ENCODE measurements at regions not wholly inside any gene's neighbourhood (a gene's known extent, or its start where the extent isn't known, plus 50 kb on each side); places are given as distances from the start of the nearest gene placed in this dataset.

DNA sequence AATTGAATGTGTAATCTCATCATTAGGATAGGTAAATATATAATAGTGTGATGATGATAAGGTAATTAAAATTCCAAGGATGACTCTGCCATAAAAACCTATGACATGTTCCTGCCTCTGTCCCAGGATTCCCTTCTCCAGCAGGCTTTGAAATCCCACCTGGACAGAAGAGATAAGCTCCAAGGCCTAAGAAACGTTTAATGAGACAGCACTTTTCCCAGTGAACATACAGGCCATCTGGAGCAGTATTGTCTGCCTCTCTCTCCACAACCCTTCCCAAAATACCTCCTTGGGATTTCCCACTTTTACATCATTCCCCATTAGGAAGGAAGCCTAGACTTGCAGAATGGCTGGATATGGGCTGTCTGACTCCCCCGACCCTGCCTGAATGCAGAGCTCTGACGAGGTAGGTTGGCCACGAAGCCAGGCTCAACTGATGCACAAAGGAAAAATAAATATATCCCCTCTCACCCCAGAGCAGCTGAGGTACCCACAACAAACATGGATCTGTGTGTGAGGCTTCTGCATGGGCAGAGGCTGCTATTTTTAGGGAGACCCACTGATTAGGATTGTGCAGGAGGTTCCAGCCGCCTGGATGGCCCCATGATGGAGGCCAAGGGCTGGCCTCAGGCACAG is 71.0 kb downstream of the TMPRSS5 start:
- DNase-seq (ENCODE audit: low read depth in 1 of 2, low spot score in 1 of 2) = no peak
- in situ Hi-C loops (cut with HindIII; ENCODE audit: low pct_unique_long_range_greater_than_20kb, low sequenced_read_pairs) = no loop called here
- no peak for TF ChIP-seq JUND (IDR thresholded peaks at IDR 0.05; ENCODE audit: low read depth)

GRCh38 chr11:113632981-113633380 is 73.1 kb downstream of the TMPRSS5 start:
- in situ Hi-C loops (cut with HindIII; ENCODE audit: low pct_unique_long_range_greater_than_20kb, low sequenced_read_pairs) = no loop called here
- TF ChIP-seq JUND (IDR thresholded peaks at IDR 0.05; ENCODE audit: low read depth) = no peak
- no peak for DNase-seq (ENCODE audit: low read depth in 1 of 2, low spot score in 1 of 2)

- in situ Hi-C loops (cut with HindIII; ENCODE audit: low pct_unique_long_range_greater_than_20kb, low sequenced_read_pairs) = no loop called here
- TF ChIP-seq JUND (IDR thresholded peaks at IDR 0.05; ENCODE audit: low read depth) = no peak
- no peak for DNase-seq (ENCODE audit: low read depth in 1 of 2, low spot score in 1 of 2)
Measured at GRCh38 chr11:113629562-113629961, 76.5 kb downstream of the TMPRSS5 start.

- in situ Hi-C loops (cut with HindIII; ENCODE audit: low pct_unique_long_range_greater_than_20kb, low sequenced_read_pairs) = no loop called here
- no peak for DNase-seq (ENCODE audit: low read depth in 1 of 2, low spot score in 1 of 2)
- no peak for TF ChIP-seq JUND (IDR thresholded peaks at IDR 0.05; ENCODE audit: low read depth)
Measured at GRCh38 chr11:113628912-113629311, 77.2 kb downstream of the TMPRSS5 start.

DNA sequence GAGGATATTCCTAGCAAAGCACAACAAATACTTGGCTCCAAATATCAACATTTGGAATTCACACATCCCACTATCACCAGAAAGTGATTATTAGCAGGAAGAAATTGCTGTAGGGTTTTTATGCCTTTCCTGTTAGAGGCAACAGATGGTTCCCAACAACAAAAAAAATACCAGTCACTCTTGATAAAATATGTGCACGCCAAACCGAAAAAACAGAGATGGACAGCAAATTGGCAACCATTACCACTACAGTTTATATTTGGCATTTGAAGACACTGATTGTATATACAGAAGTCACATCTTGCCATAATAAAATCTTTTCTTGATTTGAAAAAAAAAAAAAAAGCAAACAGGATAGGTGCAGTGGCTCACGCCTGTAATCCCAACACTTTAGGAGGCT is 78.2 kb downstream of the TMPRSS5 start:
- no peak for TF ChIP-seq JUND (IDR thresholded peaks at IDR 0.05; ENCODE audit: low read depth)
- in situ Hi-C loops (cut with HindIII; ENCODE audit: low pct_unique_long_range_greater_than_20kb, low sequenced_read_pairs) = no loop called here
- DNase-seq (ENCODE audit: low read depth in 1 of 2, low spot score in 1 of 2) = no peak

- DNase-seq (ENCODE audit: low read depth in 1 of 2, low spot score in 1 of 2) = no peak
- TF ChIP-seq JUND (IDR thresholded peaks at IDR 0.05; ENCODE audit: low read depth) = no peak
- in situ Hi-C loops (cut with HindIII; ENCODE audit: low pct_unique_long_range_greater_than_20kb, low sequenced_read_pairs) = no loop called here
Measured at GRCh38 chr11:113627297-113627696, 78.8 kb downstream of the TMPRSS5 start.

DNA sequence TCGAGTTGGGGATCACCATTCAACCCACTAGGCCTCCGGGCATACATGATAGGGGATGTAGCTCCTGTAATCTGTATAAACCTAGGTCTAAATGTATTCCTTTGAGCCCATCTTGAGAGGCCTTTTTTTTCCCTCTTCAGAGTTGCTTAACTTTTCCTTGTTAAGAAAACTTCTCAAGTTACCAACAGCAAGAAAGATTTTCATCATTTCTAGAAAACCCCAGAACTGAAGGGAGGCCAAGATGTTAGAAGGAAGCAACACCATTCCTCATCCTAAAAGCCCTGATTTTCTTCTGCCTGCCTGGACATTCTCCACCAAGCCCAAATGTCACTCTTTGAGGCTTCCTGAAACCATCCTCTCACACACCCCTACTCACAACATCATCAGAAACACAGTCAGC is 79.4 kb downstream of the TMPRSS5 start:
- in situ Hi-C loops (cut with HindIII; ENCODE audit: low pct_unique_long_range_greater_than_20kb, low sequenced_read_pairs) = no loop called here
- no peak for TF ChIP-seq JUND (IDR thresholded peaks at IDR 0.05; ENCODE audit: low read depth)
- no peak for DNase-seq (ENCODE audit: low read depth in 1 of 2, low spot score in 1 of 2)

- no peak for TF ChIP-seq JUND (IDR thresholded peaks at IDR 0.05; ENCODE audit: low read depth)
- DNase-seq (ENCODE audit: low read depth in 1 of 2, low spot score in 1 of 2) = no peak
- in situ Hi-C loops (cut with HindIII; ENCODE audit: low pct_unique_long_range_greater_than_20kb, low sequenced_read_pairs) = no loop called here
Measured at GRCh38 chr11:113623114-113623513, 83.0 kb downstream of the TMPRSS5 start.

DNA sequence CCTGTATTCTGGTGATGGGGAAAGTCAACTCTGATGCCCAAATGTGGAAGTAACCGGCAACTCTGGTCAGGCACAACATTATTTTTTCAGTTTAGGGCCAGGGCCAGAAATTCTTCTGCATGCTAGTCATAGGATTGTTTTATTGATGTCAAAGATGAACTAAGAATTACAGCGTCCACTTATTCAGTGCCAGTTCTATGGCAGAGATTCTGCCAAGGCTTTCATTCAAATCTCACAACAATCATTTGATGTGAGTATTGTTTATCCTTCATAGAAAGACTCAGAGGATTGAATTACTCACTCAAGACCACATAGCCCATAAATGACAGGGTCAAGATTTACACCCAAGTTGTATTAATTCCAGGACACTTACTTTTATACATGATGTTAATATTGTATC is 87.7 kb downstream of the TMPRSS5 start:
- in situ Hi-C loops (cut with HindIII; ENCODE audit: low pct_unique_long_range_greater_than_20kb, low sequenced_read_pairs) = no loop called here
- no peak for TF ChIP-seq JUND (IDR thresholded peaks at IDR 0.05; ENCODE audit: low read depth)
- no peak for DNase-seq (ENCODE audit: low read depth in 1 of 2, low spot score in 1 of 2)

- TF ChIP-seq JUND (IDR thresholded peaks at IDR 0.05; ENCODE audit: low read depth) = no peak
- in situ Hi-C loops (cut with HindIII; ENCODE audit: low pct_unique_long_range_greater_than_20kb, low sequenced_read_pairs) = no loop called here
- DNase-seq (ENCODE audit: low read depth in 1 of 2, low spot score in 1 of 2) = no peak
Measured at GRCh38 chr11:113615773-113616172, 90.3 kb downstream of the TMPRSS5 start.

DNA sequence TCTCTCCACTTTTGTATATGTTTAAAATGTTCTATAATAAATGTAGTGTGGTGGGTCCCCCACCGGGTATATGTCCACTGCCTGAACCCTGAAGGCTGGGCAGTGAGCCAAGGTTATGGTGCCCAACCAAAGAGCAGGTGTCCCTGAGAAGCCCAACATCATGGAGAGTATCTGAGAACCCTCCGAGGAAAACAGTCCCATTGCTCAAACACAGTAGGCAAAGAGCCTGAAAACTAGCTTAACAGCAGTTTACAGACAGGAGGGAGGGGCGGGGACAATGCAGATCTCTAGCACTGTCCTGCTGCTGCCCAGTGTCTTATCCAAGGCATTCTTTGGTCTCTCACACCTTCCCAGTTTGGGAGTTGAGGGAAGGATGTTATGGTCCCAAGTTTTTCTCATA is 91.0 kb downstream of the TMPRSS5 start:
- in situ Hi-C loops (cut with HindIII; ENCODE audit: low pct_unique_long_range_greater_than_20kb, low sequenced_read_pairs) = no loop called here
- no peak for TF ChIP-seq JUND (IDR thresholded peaks at IDR 0.05; ENCODE audit: low read depth)
- DNase-seq (ENCODE audit: low read depth in 1 of 2, low spot score in 1 of 2) = no peak

DNA sequence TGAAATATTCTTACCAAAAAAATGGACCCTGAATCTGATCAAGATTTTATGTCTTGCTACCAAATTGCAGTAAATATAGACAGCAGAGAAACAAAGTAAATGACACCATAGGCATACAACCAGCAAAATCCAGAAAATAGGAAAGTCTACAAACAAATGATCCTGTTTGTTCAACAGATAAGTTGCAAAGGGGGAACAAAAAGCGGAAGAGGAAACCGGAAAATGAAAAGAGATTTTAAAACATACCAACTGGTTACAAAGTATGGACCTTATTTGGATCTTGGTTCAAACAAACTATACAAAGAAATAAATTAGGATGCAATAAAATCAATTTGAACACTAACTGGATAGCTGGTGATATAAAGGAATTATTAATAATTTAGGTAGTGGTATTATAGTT is 92.0 kb downstream of the TMPRSS5 start:
- no peak for DNase-seq (ENCODE audit: low read depth in 1 of 2, low spot score in 1 of 2)
- in situ Hi-C loops (cut with HindIII; ENCODE audit: low pct_unique_long_range_greater_than_20kb, low sequenced_read_pairs) = no loop called here

GRCh38 chr11:113613619-113614018 is 92.5 kb downstream of the TMPRSS5 start:
- in situ Hi-C loops (cut with HindIII; ENCODE audit: low pct_unique_long_range_greater_than_20kb, low sequenced_read_pairs) = no loop called here
- DNase-seq (ENCODE audit: low read depth in 1 of 2, low spot score in 1 of 2) = no peak
- no peak for TF ChIP-seq JUND (IDR thresholded peaks at IDR 0.05; ENCODE audit: low read depth)

More for the DNA sequence above, 92.0 kb downstream of the TMPRSS5 start:
- no peak for TF ChIP-seq JUND (IDR thresholded peaks at IDR 0.05; ENCODE audit: low read depth)

GRCh38 chr11:113604186-113604585 is 101.9 kb downstream of the TMPRSS5 start:
- DNase-seq (ENCODE audit: low read depth in 1 of 2, low spot score in 1 of 2) = no peak
- no peak for TF ChIP-seq JUND (IDR thresholded peaks at IDR 0.05; ENCODE audit: low read depth)
- in situ Hi-C loops (cut with HindIII; ENCODE audit: low pct_unique_long_range_greater_than_20kb, low sequenced_read_pairs) = no loop called here

All from T47D (cell line).